Erythroblast (primary cell): ENCODE measurements at regions not wholly inside any gene's neighbourhood (a gene's known extent, or its start where the extent isn't known, plus 50 kb on each side); places are given as distances from the start of the nearest gene placed in this dataset.

Source experiments
- GATA1 ChIP-seq: IDR thresholded peaks from 2 replicates; pipeline ENCODE4 v1.6.1; 2011; ENCODE audit warnings: low read depth, mild to moderate bottlenecking, control low read depth, low read length, moderate library complexity
- POLR2A ChIP-seq: IDR thresholded peaks from 2 replicates; pipeline ENCODE4 v1.6.1; 2011; ENCODE audit warnings: mild to moderate bottlenecking, low read length

DNA sequence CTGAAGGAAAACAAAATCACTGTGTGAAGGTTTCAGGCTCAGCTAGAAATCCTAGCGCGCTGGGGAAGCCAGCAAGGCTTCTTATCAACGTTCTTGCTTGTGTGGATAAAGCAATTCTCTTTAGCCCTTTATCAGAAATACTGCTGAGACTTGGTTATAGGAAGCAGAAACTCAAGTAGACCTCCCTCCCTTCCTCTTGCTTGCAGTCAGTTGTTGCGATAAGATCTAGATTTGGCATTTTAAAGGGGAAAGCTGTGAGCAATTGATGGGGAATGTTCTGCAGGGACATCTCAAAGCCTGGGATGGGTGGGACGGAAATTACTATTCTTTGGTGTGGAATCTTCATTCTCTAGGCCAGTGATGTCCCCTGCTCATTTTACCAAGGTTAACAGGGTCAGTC is 76.4 kb upstream of the ANO4 start:
- TF ChIP-seq POLR2A (no peak), GATA1 (no peak)
